B cell (primary cell): ENCODE measurements at regions not wholly inside any gene's neighbourhood (a gene's known extent, or its start where the extent isn't known, plus 50 kb on each side); places are given as distances from the start of the nearest gene placed in this dataset.

Experiments used
- ATAC-seq: fragments of 200-7000 bp; cut with Tn5 transposase; one replicate; pipeline ENCODE4 v1.10.0; 2021; ENCODE audit warnings: low read depth, mild to moderate bottlenecking, moderate number of reproducible peaks, moderate library complexity
- CTCF ChIA-PET: fragments of 350-600 bp; sonication (Branson Sonifier 250); formaldehyde crosslinking; loops from one replicate; lab custom pipeline; 2021; ENCODE audit warnings: antibody characterized with exemption, inconsistent platforms; lab: Charles Lee
- POLR2A ChIA-PET: fragments of 350-600 bp; sonication (Branson Sonifier 250); formaldehyde crosslinking; loops from one replicate; lab custom pipeline; 2021; ENCODE audit warnings: antibody characterized with exemption; lab: Charles Lee
- DNase-seq: peaks from one replicate; pipeline ENCODE4 v3.0.0; 2013
- H2AFZ ChIP-seq: 2 replicates; pipeline ENCODE4 v1.6.1; 2012; ENCODE audit warnings: mild to moderate bottlenecking, low read depth, low read length; ENCODE audit not compliant: insufficient read depth, poor library complexity, severe bottlenecking
- H3K27ac ChIP-seq, 2 donors: 1 replicate in 1 of 2; 2 replicates in 1 of 2; pipeline ENCODE4 v1.5.1; 2012 to 2013; ENCODE audit warnings: low read length in 2 of 2, mild to moderate bottlenecking in 2 of 2, moderate library complexity in 1 of 2
- H3K27me3 ChIP-seq, 4 experiments: fragments of 200-600 bp in 1 of 4; sonication (generic) in 1 of 4; replicated peaks in 1 of 4; 1 replicate in 2 of 4; 2 replicates in 2 of 4; pipeline versions ENCODE4 v1.6.1 to v1.7.0; 2013 to 2016; ENCODE audit warnings: low read length in 3 of 4, mild to moderate bottlenecking in 2 of 4, mixed read lengths in 1 of 4, moderate library complexity in 1 of 4; ENCODE audit not compliant: insufficient read depth in 4 of 4, control insufficient read depth in 3 of 4; ENCODE audit errors: control extremely low read depth in 1 of 4
- H3K36me3 ChIP-seq, 2 experiments: replicated peaks in 1 of 2; 1 replicate in 1 of 2; 2 replicates in 1 of 2; pipeline versions ENCODE4 v1.6.1 to v1.7.1; 2013; ENCODE audit warnings: low read length in 1 of 2; ENCODE audit not compliant: insufficient read depth in 2 of 2, control insufficient read depth in 1 of 2; ENCODE audit errors: control extremely low read depth in 1 of 2, extremely low read depth in 1 of 2
- H3K4me1 ChIP-seq, 2 donors: fragments of 200-600 bp in 1 of 2; sonication (generic) in 1 of 2; 1 replicate in 1 of 2; 2 replicates in 1 of 2; pipeline versions ENCODE4 v1.5.1 to v1.6.1; 2013 to 2017; ENCODE audit warnings: low read length in 2 of 2; ENCODE audit not compliant: control insufficient read depth in 2 of 2, insufficient read depth in 2 of 2
- H3K4me2 ChIP-seq: replicated peaks from 2 replicates; pipeline ENCODE3; 2012; ENCODE audit warnings: mild to moderate bottlenecking, low read depth, low read length; ENCODE audit not compliant: poor library complexity, severe bottlenecking
- H3K4me3 ChIP-seq, 5 experiments: fragments of 200-600 bp in 1 of 5; sonication (generic) in 1 of 5; 1 replicate in 3 of 5; 2 replicates in 2 of 5; pipeline versions ENCODE4 v1.5.1 to v1.7.0; 2011 to 2016; ENCODE audit warnings: low read length in 4 of 5, mild to moderate bottlenecking in 4 of 5, low read depth in 2 of 5, control low read depth in 1 of 5, moderate library complexity in 1 of 5; ENCODE audit not compliant: insufficient read depth in 1 of 5; ENCODE audit errors: control extremely low read depth in 1 of 5, extremely low read depth in 1 of 5
- H3K79me2 ChIP-seq: fragments of 200-600 bp; sonication (generic); one replicate; pipeline ENCODE4 v1.6.0; 2016; ENCODE audit warnings: low read length; ENCODE audit not compliant: control insufficient read depth, insufficient read depth
- H3K9ac ChIP-seq: fragments of 200-600 bp; sonication (generic); 2 replicates; pipeline ENCODE4 v1.6.1; 2017; ENCODE audit warnings: mild to moderate bottlenecking, low read length, moderate library complexity
- H3K9me3 ChIP-seq, 3 donors: one replicate each; pipeline versions ENCODE4 v1.6.1 to v1.7.1; 2013; ENCODE audit warnings: low read length in 2 of 3; ENCODE audit not compliant: control insufficient read depth in 2 of 3, insufficient read depth in 1 of 3; ENCODE audit errors: control extremely low read depth in 1 of 3
- H4K20me1 ChIP-seq: 2 replicates; pipeline ENCODE4 v1.6.0; 2012; ENCODE audit warnings: mild to moderate bottlenecking, low read length; ENCODE audit not compliant: insufficient read depth, control insufficient read depth, poor library complexity, severe bottlenecking
- H3K27ac Mint-ChIP-seq: one replicate; pipeline ENCODE4 v1.8.0; 2021; ENCODE audit warnings: mixed read lengths
- H3K27me3 Mint-ChIP-seq: one replicate; pipeline ENCODE4 v1.8.0; 2021; ENCODE audit warnings: mixed read lengths
- H3K4me1 Mint-ChIP-seq: one replicate; pipeline ENCODE4 v1.8.0; 2021; ENCODE audit warnings: mixed read lengths
- H3K4me3 Mint-ChIP-seq: one replicate; pipeline ENCODE4 v1.8.0; 2021; ENCODE audit warnings: mixed read lengths
- H3K9me3 Mint-ChIP-seq: one replicate; pipeline ENCODE4 v1.8.0; 2022; ENCODE audit warnings: mixed read lengths; ENCODE audit not compliant: insufficient read depth
- CTCF ChIP-seq: fragments of 200-600 bp; IDR thresholded peaks from one replicate; pipeline ENCODE4 v1.8.0; 2022; ENCODE audit warnings: antibody characterized with exemption, mild to moderate bottlenecking
- EZH2 ChIP-seq: IDR thresholded peaks from 2 replicates; pipeline ENCODE4 v1.6.1; 2012; ENCODE audit warnings: borderline replicate concordance, low read depth, mild to moderate bottlenecking, moderate library complexity, low read length; ENCODE audit not compliant: insufficient read depth, poor library complexity, severe bottlenecking
- WGBS: methylation state at CpG from one replicate; pipeline ENCODE4 v1.1.5; 2013; ENCODE audit warnings: missing lambda C conversion rate; ENCODE audit not compliant: insufficient coverage; 5-methylcytosine and 5-hydroxymethylcytosine counted together
- intact Hi-C: fragments of 100-400 bp; cut with micrococcal nuclease; formaldehyde crosslinking; loops from one replicate; pipeline ENCODE4 v1.10.0; 2022

DNA sequence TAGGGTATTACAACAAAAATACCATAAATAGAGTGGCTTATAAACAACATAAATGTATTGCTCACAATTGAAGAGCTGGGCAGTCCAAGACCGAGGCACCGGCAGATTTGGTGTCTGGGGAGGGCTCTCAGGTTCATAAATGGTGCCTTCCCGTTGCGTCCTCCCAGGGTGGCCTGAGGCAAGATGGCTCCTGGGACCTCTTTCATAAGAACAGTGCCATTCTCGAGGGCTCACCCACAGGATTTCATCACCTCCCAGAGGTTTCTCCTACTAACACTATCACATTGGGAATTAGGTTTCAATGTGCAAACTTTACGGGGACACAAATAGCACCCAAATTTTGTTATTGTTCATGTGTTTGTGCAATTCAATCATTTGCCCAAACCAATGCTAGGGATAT, 793.5 kb upstream of the HS6ST1 start:
- Histone ChIP-seq H3K9ac (no peak overlapping the region), H3K4me1 (no peaks in the 10 kb centered on the region), H3K27ac (no peak overlapping the region), H4K20me1 (no peaks in the 10 kb centered on the region), H3K79me2 (no peaks in the 10 kb centered on the region), H3K27me3 (peaks cover 0 to 2% (median 0%) of the 10 kb centered on the region in 4 experiments), H3K4me3 (no peak overlapping the region), H2AFZ (no peak overlapping the region), H3K9me3 (peaks cover 0 to 2% (median 0%) of the 10 kb centered on the region in 3 donors), H3K4me2 (no peak overlapping the region), H3K36me3 (no peaks in the 10 kb centered on the region)
- no peak for ATAC-seq
- TF ChIP-seq CTCF (no peak), EZH2 (no peak)
- H3K27me3 Mint-ChIP-seq: no peaks in the 10 kb centered on the region
- no peaks in the 10 kb centered on the region for H3K4me1 Mint-ChIP-seq
- ChIA-PET POLR2A (no interaction called here), CTCF (no interaction called here)
- no peak for DNase-seq
- H3K27ac Mint-ChIP-seq: no peak overlapping the region
- WGBS: 100% methylated on average over 5 of the region's 6 CpGs
- intact Hi-C loops: no loop called here
- no peaks in the 10 kb centered on the region for H3K9me3 Mint-ChIP-seq
- H3K4me3 Mint-ChIP-seq: no peak overlapping the region

GRCh38 chr2:129113776-129114175, 795.1 kb upstream of the HS6ST1 start:
- WGBS: no CpG with 5 or more reads among the region's 6 CpGs
- H3K4me1 Mint-ChIP-seq: no peaks in the 10 kb centered on the region
- no peak overlapping the region for H3K4me2 ChIP-seq
- POLR2A ChIA-PET: no interaction called here
- no peak overlapping the region for H3K27ac ChIP-seq
- DNase-seq (no peak), ATAC-seq (no peak)
- no peaks in the 10 kb centered on the region for H3K79me2 ChIP-seq
- H3K9ac ChIP-seq: no peak overlapping the region
- H4K20me1 ChIP-seq: no peaks in the 10 kb centered on the region
- CTCF ChIA-PET: no interaction called here
- H3K4me1 ChIP-seq: no peaks in the 10 kb centered on the region
- H3K27me3 Mint-ChIP-seq: no peaks in the 10 kb centered on the region
- no peaks in the 10 kb centered on the region for H3K9me3 Mint-ChIP-seq
- H3K9me3 ChIP-seq: peaks cover 0 to 2% (median 0%) of the 10 kb centered on the region in 3 donors
- intact Hi-C loops: no loop called here
- H3K27me3 ChIP-seq: peaks cover 0 to 3% (median 0%) of the 10 kb centered on the region in 4 experiments
- no peak overlapping the region for H3K27ac Mint-ChIP-seq
- no peak overlapping the region for H3K4me3 ChIP-seq
- no peak overlapping the region for H2AFZ ChIP-seq
- H3K4me3 Mint-ChIP-seq: no peak overlapping the region
- H3K36me3 ChIP-seq: no peaks in the 10 kb centered on the region
- no peak for TF ChIP-seq EZH2
- no peak for TF ChIP-seq CTCF
